ENCODE measurements at regions not wholly inside any gene's neighbourhood (a gene's known extent, or its start where the extent isn't known, plus 50 kb on each side); places are given as distances from the start of the nearest gene placed in this dataset.

DNA sequence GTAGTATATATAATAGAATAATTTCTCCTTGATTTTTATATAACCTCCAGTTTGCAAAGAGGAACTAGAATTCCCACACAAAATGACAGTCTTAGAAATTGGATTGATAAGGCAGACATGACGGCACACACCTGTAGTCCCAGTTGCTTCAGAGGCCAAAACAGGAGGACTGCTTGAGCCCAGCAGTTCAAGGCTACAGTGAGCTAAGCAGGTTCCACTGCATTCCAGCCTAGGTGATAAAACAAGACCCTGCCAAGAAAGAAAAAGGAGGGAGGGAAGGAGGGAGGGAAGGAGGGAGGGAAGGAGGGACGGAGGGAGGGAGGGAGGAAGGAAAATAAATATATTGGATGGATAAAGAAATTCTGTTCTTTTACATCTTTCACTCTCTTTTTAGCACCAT is 77.6 kb upstream of the SASH1 start:
- H3K79me2 ChIP-seq (ENCODE audit: insufficient read depth, low read length) = no peaks in the 10 kb centered on the region
- no peak overlapping the region for H3K4me2 ChIP-seq (ENCODE audit: insufficient read depth, low read length)
- ATAC-seq (ENCODE audit: insufficient read depth, low read depth) = no peak

GRCh38 chr6:148269386-148269785 is 73.3 kb upstream of the SASH1 start:
- no peaks in the 10 kb centered on the region for H4K20me1 ChIP-seq (ENCODE audit: insufficient read depth, low read length)
- no peaks in the 10 kb centered on the region for H3K4me1 ChIP-seq (ENCODE audit: insufficient read depth, low read length)
- H2AFZ ChIP-seq (ENCODE audit: low read depth, low read length) = no peak overlapping the region
- peaks cover 15% of the 10 kb centered on the region for H3K27me3 ChIP-seq (ENCODE audit: insufficient read depth, low read length, poor library complexity)
- H3K27ac ChIP-seq (ENCODE audit: low read length) = no peak overlapping the region
- H3K4me3 ChIP-seq (ENCODE audit: low read depth in 1 of 2, low read length in 2 of 2) = no peak overlapping the region
- TF ChIP-seq EZH2 (IDR thresholded peaks at IDR 0.05; ENCODE audit: borderline replicate concordance, low read depth, low read length, severe bottlenecking) (no peak), CTCF (IDR thresholded peaks at IDR 0.05; ENCODE audit: borderline replicate concordance, extremely low read depth, low read length, poor library complexity, severe bottlenecking) (no peak)
- H3K9ac ChIP-seq (ENCODE audit: low read depth, low read length) = no peak overlapping the region
- H3K79me2 ChIP-seq (ENCODE audit: insufficient read depth, low read length) = no peaks in the 10 kb centered on the region
- H3K9me3 ChIP-seq (ENCODE audit: insufficient read depth, low read length, severe bottlenecking) = no peaks in the 10 kb centered on the region
- no peaks in the 10 kb centered on the region for H3K36me3 ChIP-seq (ENCODE audit: insufficient read depth, low read length)
- ATAC-seq (ENCODE audit: insufficient read depth, low read depth) (no peak), DNase-seq (no peak)
- no peak overlapping the region for H3K4me2 ChIP-seq (ENCODE audit: insufficient read depth, low read length)

More for the DNA sequence above, 77.6 kb upstream of the SASH1 start:
- Histone ChIP-seq H3K4me1 (ENCODE audit: insufficient read depth, low read length) (no peaks in the 10 kb centered on the region), H3K9ac (ENCODE audit: low read depth, low read length) (no peak overlapping the region), H2AFZ (ENCODE audit: low read depth, low read length) (no peak overlapping the region), H4K20me1 (ENCODE audit: insufficient read depth, low read length) (no peaks in the 10 kb centered on the region), H3K9me3 (ENCODE audit: insufficient read depth, low read length, severe bottlenecking) (no peaks in the 10 kb centered on the region), H3K36me3 (ENCODE audit: insufficient read depth, low read length) (no peaks in the 10 kb centered on the region), H3K27me3 (ENCODE audit: insufficient read depth, low read length, poor library complexity) (peaks cover 7% of the 10 kb centered on the region), H3K27ac (ENCODE audit: low read length) (no peak overlapping the region), H3K4me3 (ENCODE audit: low read depth in 1 of 2, low read length in 2 of 2) (no peak overlapping the region)
- no peak for TF ChIP-seq EZH2 (IDR thresholded peaks at IDR 0.05; ENCODE audit: borderline replicate concordance, low read depth, low read length, severe bottlenecking)
- TF ChIP-seq CTCF (IDR thresholded peaks at IDR 0.05; ENCODE audit: borderline replicate concordance, extremely low read depth, low read length, poor library complexity, severe bottlenecking) = no peak
- DNase-seq = no peak

DNA sequence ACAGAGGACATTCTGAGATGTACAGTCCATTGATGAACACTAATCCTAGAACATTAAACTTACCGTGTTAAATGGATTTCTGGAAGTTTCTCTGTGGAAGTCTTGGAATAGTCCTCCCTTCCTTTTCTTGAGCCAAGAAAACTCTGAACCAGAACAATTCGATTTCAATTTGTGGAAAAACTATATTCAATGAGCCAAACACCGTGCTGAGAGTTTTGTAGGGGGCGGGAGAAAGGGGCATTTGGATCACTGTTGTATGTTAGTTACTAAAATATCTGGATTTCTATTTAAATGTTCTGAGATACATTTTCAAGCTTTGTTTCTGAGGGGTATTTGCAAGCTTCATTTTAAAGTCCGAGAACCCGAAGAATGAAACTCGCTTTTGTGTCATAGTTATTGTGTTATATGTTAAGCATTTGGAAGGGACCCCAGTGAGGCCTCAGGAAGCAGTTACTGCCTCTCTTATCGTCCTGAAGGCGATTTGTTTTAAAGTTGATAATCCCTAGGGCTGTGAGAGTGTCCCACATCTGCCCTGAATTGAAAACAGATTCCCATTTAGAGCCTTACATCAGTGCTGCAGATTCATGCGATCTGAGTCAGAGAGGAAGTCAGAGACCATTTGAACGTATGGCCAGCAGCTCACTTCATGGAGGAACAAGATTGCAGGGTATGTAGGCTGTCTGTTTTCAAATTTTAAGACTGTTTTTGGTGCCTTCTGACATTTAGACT is 70.8 kb upstream of the SASH1 start:
- Histone ChIP-seq H2AFZ (ENCODE audit: low read depth, low read length) (no peak overlapping the region), H3K79me2 (ENCODE audit: insufficient read depth, low read length) (no peaks in the 10 kb centered on the region), H3K4me2 (ENCODE audit: insufficient read depth, low read length) (no peak overlapping the region), H3K36me3 (ENCODE audit: insufficient read depth, low read length) (no peaks in the 10 kb centered on the region), H3K27me3 (ENCODE audit: insufficient read depth, low read length, poor library complexity) (peaks cover 16% of the 10 kb centered on the region), H3K4me1 (ENCODE audit: insufficient read depth, low read length) (no peaks in the 10 kb centered on the region), H3K9ac (ENCODE audit: low read depth, low read length) (no peak overlapping the region), H3K9me3 (ENCODE audit: insufficient read depth, low read length, severe bottlenecking) (no peaks in the 10 kb centered on the region), H4K20me1 (ENCODE audit: insufficient read depth, low read length) (no peaks in the 10 kb centered on the region), H3K27ac (ENCODE audit: low read length) (no peak overlapping the region), H3K4me3 (ENCODE audit: low read depth in 1 of 2, low read length in 2 of 2) (no peak overlapping the region)
- no peak for DNase-seq
- no peak for ATAC-seq (ENCODE audit: insufficient read depth, low read depth)
- no peak for TF ChIP-seq EZH2 (IDR thresholded peaks at IDR 0.05; ENCODE audit: borderline replicate concordance, low read depth, low read length, severe bottlenecking)
- no peak for TF ChIP-seq CTCF (IDR thresholded peaks at IDR 0.05; ENCODE audit: borderline replicate concordance, extremely low read depth, low read length, poor library complexity, severe bottlenecking)
